ENCODE measurements at regions not wholly inside any gene's neighbourhood (a gene's known extent, or its start where the extent isn't known, plus 50 kb on each side); places are given as distances from the start of the nearest gene placed in this dataset.
"Not testable (repeated sequence)": the region's sequence is repeated elsewhere in the genome, so short reads cannot be mapped to it uniquely, and the experiment has no call there.

DNA sequence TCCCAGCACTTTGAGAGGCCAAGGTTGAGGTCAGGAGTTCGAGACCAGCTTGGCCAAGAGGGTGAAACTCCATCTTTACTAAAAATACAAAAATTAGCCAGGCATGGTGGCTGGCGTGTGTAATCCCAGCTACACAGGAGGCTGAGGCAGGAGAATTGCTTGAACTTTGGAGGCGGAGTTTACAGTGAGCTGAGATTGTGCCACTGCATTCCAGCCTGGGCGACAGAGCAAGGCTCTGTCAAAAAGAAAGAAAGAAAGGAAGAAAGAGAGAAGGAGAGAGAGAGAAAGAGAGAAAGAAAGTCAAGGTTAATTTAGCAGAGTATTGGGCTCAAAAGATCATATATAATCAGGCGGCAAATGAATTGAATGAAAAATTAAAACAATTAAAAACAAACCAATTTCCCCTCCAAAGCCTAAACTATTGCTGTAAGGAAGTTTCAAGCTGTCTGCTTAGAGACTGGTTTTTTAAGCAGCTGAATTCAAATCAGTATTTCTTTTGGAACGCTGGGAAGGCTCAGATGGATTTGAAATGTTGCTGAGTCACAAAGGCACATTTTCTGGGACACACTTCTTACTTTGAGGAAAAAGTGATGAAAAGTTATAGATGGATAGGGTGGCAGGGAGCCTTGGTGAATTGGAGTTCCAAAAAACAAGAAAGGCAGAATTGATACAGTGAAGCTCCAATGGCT, 81.3 kb upstream of the BHLHE40 start:
- DNase-seq (ENCODE audit: low read depth, low spot score) = no peak

DNA sequence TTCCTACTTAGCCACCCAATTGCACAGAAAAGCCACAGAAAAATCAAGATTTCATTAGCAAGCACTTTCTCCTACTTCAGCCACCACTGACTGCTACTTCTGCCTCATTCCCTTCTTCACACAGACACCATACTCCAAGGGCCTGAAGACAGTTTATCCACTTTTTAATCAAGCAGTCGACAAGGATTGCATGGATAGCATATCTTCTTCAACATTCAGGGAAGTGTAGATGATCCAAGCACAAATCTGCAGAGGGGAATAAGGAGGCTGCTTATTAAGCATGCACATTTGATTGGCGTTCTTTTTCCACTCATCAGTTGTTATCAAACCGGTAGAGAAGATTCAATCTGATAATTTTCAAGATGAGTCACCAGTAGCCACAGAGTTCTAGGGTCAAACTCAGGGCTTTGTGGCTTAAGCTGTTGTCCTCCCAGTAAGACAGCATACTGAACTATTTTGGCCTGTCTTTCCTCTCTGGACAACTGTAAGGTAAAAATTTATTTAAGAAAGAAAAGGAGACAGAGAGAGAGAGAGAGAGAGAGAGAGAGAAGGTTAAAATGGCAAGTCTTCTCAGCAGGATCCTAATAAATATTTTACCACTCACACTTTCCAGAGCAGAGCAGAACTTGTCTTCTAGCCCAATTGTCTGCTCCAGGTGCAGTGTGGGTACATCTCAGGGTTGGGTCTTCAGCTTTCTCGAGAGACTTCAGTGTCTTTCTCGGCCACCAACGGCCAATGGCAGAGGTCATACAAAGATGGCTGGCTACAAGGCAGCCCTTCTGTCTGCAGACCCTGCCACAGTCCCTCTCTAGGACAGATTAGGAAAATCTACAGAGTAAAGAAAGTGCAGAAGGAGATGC, 80.6 kb upstream of the BHLHE40 start:
- DNase-seq (ENCODE audit: low read depth, low spot score) = no peak

DNA sequence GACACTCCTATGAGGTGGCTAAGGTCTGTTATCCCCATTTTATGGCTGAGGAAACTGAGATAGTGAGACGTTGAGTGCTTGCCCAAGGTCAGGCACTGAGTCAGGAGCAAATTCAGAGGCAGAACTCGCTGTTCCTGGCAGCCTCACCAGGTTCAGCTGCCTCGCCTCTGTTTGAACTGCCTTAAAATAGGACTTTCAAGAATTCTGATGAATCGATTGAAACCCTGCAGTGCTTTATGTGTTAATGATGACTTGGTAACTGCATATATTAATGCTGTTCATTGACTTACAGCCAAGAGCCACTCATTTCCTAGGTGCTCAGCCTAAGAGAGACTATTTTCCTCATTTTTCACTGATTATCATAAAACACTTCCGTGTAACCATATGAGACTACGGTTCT, 79.5 kb upstream of the BHLHE40 start:
- DNase-seq (ENCODE audit: low read depth, low spot score) = no peak

DNA sequence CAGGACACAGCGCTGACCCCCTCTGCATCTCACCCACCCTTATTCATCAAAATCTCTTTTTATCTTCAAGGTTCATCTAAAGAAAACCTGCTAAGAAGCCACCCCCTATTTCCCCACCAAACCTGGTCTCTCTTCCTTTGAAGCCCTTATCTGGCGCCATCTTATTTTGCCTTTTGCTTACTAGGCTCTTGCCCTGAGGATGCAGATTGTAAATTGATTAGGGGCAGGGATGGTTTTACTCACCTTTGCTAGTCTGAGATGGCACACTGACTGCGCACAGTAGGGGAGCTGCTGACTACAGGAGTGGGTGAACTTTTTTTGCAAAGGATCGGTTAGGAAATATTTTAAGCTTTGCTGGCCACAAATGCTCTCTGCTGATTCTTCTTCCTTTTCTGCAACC, 78.9 kb upstream of the BHLHE40 start:
- no peak for DNase-seq (ENCODE audit: low read depth, low spot score)

DNA sequence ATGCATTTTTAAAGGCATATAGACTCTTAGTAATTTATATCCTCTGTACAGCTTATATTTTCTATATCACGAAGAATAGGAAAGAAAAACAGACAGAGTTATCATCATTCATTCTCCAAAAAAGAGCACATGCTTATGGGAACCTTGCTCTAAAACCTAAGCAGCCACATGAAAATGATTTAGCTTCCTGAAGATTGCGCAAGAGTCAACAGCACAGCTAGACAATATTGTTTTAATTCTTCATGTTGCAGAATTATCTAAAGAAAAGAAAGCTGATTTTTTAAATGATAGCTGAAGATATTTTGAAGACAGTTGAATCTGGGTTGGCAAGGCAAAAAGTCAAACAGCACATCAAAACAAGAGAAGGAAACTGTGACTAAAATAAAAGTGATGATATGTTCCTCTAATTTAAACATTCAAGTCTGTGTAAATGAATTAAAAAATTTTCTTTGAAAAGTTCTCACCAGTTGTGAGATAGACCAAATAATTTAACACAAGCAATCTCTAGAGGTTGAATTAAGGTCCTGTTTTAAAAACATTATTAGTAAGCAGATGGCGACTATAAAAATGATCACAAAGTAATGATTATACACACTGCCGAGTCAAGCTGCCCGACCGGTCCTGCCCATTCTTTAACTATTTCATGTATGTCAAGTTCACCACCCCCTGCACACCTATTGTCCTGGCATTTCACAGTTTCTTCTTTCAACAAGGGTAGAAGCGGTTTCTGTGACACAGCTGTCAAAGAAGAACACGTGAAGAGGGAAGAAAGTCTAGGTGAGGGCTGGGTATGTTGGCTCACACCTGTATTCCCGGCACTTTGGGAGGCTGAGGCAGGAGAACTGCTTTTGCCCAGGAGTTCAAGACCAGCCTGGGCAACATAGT, 74.2 kb upstream of the BHLHE40 start:
- DNase-seq (ENCODE audit: low read depth, low spot score) = peak; percentile 17

DNA sequence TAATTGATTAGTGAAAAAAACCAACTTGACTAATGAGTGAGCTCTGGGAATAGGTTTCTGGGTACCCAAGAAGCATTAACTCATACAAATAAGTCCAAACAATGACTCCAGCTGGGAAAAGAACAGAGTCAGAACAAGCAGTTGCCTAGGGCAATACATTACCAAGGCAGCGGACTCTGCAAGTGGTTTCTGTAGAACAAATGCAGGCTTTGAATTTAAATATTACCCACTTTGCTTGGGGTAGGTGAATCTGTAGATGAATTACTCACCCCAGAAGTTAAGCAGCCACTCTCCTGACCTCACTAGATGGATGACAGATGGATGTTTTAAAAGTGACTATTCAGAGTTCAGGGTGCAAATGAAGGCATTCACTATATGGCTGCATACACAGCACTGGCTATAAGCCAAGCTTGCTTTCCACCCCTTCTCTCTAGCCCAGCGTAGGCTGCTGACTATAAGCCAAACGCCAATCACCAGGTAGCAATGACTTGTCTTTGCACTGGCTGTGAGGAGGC, 73.1 kb upstream of the BHLHE40 start:
- no peak for DNase-seq (ENCODE audit: low read depth, low spot score)

DNA sequence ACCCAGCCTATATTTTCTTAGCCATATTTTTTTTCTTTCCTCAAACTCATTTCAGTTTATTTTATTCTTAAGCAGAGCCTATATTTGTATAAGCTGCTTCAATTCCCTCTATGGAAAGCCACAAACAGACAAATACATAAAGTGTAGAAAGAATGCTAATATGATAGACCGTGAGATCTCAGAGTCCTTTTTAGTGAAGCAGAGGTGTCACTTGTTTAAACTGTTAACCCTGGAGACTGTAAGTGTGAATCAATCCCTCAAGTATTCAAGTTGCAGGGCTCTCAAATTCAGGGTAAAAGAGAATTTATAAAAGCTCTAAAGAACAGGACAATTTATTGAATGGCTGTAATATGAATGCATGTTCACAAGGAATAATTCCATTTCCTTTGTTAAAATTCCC, 72.2 kb upstream of the BHLHE40 start:
- no peak for DNase-seq (ENCODE audit: low read depth, low spot score)

DNA sequence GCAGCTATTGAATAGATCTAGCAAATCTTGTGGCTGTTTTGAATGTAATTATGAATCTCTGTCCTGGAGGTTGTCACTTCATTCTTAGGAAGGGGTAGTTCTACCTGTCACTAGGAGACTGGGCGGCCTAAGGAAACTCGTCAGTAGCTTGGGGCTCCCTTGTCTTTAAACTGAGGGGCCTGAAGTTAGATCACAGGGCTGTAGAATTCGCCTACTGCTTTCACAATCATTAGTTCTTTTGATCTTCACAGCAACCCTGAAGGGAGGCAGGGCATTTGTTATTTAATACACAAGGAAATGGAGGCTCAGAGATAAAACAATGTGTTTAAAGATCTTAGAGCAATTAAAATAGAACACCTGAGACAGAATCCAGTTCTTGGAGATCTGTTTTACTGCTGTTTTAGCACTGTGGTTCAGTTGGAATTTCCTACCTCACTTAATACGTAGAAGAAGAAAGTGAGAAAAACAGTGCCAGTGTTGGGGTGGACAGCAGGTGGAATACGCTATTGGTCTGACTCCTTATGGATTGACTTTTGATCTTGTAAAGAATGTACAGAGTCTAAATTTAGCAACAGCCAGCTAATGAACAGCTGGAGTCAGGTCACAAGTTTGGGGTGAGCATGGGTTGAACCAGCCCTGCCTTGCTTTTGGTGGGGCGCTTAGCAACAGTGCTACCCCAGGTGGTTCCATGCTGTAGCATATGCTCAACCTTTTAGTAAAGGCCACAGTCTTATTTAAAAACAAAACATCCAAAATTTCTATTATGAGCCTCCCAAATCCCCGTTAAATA, 71.4 kb upstream of the BHLHE40 start:
- no peak for DNase-seq (ENCODE audit: low read depth, low spot score)

DNA sequence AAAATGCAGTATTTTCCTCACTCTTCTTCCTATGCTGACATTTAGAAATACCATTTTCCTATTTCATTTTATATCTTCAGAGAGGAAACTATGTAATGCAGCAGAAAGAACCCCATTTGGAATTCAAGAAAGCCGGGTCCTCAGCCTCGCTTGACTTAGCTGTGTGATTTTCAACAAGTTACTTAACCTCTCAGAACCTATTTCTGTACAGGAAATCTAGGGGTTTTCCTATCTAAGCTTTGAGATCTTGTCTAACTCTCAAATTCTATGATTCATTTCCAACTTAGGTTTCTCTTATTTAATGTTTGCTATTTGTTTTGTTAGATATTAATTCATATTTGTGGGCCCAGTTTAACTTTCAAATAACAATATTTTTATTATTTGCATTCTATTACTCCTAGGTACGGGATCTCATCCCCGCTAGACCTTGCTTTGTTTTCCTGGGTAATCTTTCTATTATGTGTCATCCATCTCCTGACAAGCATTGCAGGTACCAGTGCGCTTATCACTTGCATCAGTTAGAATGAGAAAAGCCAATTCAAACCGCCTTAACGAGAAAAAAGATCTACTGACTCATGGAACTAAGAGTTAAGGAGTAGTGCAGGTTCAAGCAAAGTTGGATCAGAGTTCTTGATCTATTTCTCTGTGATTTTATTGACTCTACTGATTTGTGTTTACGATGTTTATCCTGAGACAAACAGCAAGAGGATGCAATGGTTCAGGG, 70.6 kb upstream of the BHLHE40 start:
- no peak for DNase-seq (ENCODE audit: low read depth, low spot score)

DNA sequence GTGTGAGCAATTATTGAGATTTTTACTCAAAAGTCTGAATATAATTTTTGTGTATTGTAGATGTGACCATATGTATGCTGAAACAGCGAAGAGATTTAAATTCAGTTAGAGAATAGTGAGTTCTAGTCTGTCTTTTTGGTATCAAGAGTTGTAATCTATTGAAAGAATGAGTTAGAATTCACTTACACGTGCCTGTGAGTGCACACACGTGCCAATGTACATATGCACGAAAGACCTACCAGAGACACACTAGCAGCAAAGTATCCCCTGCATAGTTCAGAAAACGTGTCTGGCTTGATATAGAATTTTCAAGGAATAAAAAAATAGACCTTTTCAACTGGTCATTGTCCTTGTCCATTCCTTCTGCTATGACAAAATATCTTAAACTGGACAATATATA, 64.8 kb upstream of the BHLHE40 start:
- DNase-seq (ENCODE audit: low read depth, low spot score) = no peak

DNA sequence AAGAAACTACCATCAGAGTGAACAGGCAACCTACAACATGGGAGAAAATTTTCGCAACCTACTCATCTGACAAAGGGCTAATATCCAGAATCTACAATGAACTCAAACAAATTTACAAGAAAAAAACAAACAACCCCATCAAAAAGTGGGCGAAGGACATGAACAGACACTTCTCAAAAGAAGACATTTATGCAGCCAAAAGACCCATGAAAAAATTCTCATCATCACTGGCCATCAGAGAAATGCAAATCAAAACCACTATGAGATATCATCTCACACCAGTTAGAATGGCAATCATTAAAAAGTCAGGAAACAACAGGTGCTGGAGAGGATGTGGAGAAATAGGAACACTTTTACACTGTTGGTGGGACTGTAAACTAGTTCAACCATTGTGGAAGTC, 57.6 kb upstream of the BHLHE40 start:
- DNase-seq (ENCODE audit: low read depth, low spot score) = not testable (repeated sequence)

DNA sequence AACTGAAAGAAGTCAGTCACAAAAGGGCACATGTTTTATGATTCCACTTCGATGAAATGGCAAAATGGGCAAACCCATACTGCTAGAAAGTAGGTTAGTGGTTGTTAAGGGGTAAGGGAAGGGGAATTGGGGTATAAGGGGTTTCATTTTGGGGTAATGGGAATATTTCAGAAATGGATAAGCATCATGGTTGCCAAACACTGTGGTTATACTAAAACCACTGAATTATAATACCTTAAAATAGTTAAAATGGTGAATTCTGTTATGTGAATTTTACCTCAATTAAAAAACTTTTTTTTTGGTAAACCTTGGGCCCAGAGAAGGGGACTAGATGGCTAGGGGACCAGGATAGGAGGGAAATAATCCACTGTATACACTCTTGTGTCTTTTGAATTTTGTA, 52.3 kb upstream of the BHLHE40 start:
- no peak for DNase-seq (ENCODE audit: low read depth, low spot score)

DNA sequence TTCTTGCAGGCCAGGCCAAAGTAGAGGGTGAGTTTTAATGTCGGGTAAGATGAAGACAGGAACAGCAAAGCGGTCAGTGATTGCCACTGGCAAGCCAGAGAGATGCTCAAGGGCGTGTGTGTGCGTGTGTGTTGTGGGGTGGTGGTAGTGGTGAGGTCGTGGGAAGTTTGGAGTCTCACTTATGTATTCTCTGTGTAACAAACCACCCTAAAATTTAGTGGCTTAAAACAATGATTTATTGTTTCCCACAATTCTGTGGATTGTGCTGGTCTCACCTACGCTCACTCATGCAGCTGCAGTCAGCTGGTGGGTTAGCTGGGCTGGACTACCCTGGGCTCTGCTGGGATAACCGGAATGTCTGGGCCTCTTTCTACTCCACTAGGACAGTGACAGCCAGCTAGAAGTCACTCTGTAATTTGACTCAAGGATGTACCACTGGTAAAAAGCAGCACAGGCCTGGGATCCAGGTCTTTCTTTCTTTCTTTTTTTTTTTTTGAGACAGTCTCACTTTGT, 50.9 kb upstream of the BHLHE40 start:
- DNase-seq (ENCODE audit: low read depth, low spot score) = no peak

Measured in smooth muscle cell of the brain vasculature (primary cell).